NOMO-1 treated with dmso at 0.1 percent for 144 hours (cell line): ENCODE measurements at regions not wholly inside any gene's neighbourhood (a gene's known extent, or its start where the extent isn't known, plus 50 kb on each side); places are given as distances from the start of the nearest gene placed in this dataset.

ENCODE experiments used
- DNase-seq: peaks from one replicate; lab custom pipeline; 2025; ENCODE audit not compliant: unreplicated experiment; lab: John Stamatoyannopoulos, UW

DNA sequence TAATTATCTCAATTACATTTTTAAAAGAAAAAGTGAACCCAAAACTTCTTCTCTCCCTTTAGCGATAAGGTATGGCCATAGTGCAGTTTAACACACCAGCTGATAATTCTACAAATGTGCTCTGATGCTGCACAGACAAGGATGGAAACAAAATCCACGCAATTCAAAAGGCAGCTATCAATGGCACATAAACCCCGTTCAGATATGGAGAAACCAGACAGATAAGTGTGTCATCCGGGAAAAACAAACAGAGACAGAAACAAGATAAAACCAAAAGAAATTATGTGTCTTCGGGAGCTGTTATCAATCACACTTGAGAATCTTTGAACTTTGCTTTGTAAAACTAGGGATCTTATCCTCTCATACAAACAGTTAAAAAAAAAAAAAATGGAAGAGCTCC, 73.6 kb downstream of the SIPA1L2 start:
- DNase-seq = no peak

DNA sequence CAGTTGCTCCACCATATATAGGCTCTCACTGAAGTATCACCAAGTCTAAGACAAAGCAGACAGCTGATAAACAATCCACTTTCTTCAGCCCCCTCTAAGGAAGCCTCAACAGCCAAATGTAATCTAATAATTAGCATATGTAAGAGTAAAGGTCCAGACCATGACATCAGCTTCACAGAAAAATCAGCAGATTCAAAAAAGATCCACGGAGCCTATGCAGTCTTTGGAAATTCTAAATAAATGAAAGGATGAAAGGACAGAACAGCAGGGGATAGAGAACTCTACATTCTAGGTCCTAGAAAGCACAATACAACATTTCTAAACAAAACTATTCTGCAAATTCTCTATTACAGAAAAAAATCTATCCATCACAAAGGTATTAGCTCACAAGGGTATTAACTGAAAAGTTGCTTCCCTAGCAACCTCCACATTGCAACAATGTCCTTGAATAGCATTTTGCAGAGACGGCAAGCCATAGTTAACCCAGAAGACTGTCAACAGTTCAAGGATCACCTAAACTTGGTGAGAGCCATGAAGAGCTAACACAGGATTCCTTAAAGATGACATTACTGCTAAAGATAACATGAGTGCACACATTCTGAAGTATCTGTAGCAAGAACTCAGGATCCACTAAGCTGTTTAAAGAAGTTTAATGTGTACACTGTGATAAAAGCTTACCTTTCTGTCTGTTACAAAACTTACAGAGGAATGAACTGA, 74.3 kb downstream of the SIPA1L2 start:
- no peak for DNase-seq

DNA sequence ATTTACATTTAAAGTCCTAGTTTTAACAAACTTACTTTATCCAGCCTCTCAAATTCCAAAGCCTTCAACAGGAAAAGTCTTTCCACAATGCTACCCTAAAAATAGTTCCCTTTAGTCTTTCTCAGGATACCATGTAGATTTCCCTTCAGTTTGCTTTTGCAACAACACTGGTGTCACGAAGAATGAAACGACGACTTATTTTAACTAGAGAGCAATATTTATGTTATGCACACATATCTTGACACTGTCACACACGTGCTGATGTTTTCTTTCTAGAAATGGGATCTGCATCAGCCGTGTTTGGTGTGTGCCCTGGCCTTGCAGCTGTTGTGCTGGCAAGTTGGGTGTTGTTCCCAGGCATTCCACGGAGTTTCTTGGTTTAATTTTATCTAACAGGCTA, 75.5 kb downstream of the SIPA1L2 start:
- no peak for DNase-seq

DNA sequence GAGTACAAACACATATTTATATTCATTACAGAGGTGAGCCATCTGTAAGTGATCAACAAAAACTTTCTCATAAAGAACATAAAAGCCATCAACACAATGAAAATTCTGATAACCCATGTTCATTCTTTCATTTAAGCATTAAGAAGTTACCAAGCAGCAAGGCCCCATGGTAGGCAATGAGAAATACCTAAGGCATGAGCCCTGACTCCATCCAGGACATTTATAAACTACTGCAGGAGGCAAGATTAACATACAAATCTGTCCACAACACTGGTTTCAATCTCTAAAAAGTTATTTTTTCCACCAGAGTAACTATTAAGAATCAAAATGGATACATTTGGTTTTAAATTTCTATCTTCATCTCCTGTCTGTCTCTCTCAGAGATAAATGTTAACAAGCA, 76.1 kb downstream of the SIPA1L2 start:
- DNase-seq = no peak

DNA sequence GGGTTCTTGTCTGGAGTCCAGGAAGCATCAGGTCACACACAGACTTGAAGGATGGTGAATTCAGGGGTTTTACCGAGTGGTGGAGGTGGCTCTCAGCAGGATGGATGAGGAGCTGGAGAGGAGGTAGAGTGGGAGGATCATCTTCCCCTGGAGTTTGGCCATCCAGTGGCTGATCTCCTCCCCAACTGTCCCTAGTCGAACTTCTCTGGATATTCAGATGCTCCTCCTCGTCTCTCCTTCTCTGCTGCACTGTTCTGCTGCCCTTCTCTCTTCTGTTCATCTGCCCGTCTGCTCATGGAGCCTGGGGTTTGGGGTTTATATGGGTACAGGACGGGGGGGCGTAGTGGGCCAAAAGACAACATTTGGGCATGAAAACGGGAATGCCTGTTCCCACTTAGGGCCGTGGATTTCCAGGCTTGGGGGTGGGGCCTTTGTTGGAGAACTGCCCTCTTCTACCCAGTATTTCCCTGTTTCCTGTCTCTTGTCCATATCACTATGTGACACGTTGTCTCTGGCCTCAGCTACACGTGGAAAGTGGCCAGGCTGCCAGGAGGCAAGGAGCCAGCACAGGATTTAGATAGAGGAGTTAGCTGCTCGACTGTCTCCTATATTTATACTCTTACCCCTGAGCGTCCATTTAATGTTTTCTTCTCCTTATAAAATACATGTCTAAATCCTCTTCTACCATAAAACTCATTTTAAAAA, 76.7 kb downstream of the SIPA1L2 start:
- DNase-seq = no peak

DNA sequence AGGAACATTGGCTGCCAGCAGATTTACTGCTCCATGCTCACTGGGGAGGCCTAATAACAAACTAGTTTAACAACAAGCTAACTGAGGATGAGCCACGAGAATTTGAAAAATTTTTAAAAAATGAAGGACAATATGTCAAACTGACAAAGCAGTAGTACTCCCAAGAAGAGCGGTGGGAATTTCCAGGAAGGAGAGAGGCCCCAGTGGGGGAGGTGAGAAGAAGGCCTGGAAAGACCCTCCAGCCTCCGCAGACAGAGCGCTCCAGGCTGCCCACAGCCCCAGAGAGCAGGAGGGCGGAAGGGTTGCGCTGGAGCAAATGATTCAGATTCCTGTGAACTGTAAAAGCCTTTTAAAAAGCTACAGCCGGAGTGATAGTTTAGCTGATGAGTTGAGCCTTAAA, 78.5 kb downstream of the SIPA1L2 start:
- DNase-seq = no peak

DNA sequence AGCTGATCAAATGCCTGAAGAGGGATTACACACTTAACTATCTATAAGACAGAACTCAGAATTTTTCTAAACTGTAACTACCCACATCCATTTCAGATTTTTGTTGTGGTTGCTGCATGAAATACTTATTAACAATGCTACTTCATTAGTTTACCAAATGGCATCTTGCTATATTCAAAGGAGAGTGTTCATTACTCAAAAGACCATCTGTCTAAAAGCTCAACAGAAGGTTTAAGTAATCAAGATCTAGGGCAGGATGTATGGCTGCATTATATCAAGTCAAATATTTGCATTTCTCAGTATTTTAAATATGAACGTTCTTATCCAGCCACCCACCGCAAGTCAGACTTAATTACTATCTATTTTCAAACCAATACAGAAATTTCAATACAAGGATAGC, 79.9 kb downstream of the SIPA1L2 start:
- DNase-seq = no peak

DNA sequence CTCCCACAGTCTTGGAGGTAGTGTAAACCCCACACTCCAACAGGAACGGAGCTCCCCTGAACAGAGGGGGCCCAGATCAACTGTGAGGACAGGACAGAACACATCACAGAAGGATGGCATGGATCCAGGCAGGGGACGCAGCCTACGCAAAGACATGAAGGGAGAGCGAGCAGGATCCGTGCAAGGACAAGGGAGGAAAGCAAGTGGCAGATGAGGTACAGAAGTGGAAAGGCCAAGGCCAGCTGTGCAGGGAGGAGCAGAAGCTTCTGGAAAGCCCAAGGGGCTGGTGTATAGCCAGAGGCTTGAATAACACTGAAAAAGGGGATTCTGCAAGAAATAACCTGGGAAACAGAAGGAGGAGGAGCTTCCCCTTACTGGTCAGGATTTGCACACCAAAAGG, 81.2 kb downstream of the SIPA1L2 start:
- DNase-seq = no peak

DNA sequence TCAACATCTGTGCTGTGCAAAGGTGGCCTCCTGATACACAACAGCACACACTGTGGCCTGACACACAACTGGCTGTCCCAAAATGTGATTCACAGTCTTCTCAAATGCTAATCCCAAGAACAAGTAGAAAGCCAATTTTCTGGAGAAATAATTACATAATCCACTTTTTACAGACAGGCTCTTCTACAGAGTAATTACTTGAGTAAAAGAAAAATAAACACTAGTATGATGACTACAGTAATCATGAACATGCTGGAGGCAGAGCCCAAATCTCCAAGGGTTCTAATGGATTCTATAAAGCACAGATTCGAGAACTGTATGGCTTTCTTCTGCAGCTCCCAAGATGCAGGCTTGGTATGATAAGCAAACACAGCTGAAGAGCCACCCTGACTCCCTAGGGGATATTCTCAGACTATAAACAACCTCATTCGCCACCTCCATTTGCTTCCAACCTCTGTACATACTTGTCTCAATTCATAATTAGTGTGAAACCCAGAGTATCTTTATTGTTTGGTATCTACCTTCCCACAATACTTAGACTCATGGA, 81.9 kb downstream of the SIPA1L2 start:
- no peak for DNase-seq

DNA sequence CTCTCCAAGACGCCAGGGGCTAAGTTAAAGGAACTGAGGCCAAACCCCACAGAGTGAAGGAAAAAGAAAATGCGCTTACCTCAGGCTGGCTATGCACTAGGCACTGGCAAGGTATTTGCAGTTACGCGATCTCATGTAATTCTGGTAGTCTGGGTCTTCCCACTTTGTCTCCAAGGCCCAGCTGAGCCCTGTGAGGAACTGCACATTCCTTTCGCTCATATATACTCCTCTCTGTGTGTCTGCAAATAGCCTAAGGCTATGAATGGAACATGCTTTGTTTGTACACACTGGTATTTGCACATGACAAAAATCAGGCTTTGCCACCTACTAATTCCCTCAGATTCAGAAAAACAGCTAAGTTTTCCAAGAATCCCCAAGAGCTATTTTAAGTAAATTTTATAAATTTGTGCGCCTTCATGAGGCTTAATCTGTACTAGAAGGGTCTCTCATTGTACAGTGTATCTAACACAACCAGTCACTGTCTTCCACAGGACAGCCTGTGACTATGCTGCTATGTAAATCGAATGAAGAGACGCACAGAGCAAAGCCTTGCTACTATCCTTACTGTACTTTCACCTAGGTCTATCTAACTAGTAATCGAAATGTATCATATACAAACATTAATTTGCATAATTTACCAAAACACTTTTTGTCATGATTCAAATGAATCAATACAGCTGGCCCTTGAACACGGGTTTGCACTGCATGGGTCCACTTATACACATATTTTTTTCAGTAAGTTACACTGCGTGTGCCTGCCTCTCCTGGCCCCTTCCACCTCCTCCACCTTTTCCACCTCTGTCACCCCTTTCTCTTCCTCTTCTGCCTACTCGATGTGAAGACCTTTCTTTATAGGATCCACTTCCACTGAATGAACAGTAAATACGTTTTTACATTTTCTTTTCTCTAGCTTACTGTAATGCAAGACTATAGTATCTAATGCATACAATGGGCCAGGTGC, 87.0 kb downstream of the SIPA1L2 start:
- no peak for DNase-seq

DNA sequence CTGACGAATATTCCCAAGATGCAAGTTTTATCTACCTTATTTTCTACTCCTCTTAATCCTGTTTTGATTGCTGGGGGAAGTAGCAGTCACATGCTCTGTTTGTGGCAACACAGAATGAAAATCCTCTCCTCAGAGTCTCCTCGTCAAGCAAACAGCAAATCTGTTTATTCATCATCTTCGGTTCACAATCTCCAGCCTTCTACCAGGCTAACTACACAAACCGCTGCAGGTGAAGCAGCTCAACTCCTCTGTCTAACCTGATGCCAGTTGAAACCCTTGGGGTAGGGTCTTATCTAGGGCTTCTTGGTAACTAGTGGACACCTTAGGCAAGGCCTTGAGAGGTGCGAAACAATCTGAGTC, 91.0 kb downstream of the SIPA1L2 start:
- no peak for DNase-seq

DNA sequence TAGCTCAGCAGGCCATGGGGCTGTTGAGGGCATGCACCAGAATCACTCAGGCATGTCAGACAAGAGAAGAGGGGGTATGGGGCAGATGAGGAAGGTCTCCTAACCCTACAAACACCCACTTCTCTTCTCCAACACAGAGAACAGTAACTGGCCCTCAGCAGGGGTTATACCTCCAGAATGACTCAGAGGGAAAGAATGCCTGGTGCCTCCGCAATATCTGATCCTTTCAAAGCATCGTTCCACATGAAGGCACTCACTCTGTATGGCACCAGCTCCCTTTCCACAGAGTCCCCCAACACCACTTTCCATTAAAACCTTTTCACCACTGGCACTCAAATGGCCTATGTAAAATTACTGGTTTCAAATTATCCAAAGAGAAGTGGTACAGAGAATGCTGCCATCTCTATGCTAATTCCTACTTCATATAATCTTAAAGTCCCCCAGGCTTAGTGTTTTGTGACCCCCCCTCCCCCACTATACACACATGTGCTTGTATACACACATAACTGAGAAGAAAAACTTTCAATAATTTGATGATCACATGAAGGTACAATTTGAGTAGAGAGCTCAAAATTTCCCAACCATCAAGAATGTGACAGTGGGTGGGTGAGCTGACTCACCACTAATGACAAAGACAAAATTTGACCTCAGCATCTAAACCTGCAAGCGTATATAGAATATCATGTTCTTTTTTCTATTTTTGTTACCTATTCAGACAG, 91.5 kb downstream of the SIPA1L2 start:
- DNase-seq = no peak

DNA sequence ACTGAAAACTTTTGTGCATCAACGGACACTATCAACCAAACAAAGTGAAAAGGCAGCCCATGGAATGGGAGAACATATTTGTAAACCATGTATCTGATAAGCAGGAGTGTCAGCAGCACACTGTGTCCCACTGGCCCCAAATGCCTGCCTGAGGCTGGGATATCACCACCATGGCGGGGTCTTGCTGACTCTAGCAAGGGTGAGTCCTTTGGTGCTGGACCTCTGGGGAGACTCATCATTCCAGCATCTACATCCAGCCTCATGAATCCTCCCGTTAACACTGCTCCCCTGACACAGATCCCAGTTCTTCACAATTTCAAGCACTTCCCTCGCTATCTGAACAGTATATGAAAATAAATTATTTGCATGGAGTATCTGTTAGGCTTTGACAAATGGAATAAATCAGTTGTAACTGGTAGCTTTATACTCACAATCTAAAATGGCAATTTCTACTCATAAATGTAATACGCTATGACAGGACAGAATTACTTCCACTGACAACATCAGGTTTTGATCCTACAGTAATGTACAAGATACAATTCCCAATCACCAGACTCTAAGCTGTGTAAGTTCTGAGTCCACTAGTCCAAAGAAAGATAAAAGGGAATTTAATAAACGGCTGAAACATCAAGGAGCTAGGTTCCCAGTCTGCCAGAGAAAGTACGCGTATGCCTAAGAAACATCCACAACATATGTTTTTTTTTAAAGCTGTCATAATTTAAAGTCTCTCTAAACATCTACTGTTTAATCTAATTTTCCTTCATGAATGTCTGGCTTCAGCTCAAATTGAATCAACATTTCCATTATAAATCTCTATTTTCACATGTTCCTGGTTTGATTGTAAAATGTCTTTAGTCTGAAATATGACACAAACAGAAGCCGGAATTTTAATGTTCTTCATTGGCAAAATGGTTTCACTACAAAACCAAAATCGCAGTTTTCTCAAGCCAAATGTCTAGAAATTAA, 95.1 kb downstream of the SIPA1L2 start:
- DNase-seq = no peak

DNA sequence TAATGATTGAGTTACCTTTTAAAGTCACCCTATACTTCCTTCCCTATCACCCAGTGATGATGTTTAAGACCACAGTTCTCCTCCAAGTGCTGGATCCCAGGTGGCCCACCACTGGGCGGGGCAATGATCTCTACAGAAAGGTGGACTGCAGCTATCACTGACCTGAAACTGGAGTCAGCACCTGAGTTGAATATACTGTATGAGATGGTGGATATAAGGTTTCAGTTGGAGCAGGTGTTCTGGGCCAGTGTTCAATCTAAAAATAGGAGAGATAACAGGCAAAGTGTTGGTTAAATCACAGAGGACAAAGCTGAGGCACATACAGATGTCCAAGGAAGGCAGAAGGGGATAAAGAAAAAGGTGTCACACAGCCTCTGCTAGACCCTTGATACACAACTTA, 96.6 kb downstream of the SIPA1L2 start:
- DNase-seq = no peak

DNA sequence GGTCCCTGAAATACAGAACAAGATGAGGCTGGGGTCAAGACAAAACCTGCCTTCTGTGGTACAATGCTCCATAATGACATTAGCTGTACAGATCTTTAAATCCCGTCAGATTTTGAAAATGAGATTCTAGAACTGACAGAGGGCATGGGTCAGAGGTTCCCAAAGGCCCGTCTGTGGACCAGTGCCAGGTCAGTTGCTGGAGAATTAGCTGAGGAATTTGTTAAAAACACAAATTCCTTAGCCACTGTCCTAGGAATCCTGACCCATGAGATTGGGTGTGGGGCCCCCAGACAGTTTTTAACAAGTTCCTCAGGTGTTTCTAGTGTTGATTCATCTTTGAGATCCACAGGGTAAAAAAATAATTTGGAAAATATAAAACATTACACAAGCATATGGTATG, 97.0 kb downstream of the SIPA1L2 start:
- DNase-seq = no peak

DNA sequence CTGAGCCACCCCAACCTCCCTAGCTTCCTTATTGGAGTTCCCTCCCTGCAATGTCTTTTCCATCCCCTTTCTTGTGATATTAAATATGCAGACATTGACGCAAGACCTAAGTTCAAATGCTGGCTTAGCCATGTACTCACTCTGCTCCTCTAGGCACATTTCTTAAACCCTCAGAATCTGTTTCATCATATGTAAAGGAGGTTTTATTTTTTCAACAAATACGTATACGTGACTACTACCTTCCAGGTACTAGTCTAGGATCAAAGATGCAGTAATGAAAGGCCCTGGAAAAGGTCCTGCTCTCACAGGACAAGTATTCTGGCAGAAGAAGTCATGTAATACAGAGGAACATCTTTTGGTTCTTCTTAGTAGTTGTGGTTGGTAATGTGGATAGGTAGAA, 98.6 kb downstream of the SIPA1L2 start:
- no peak for DNase-seq

DNA sequence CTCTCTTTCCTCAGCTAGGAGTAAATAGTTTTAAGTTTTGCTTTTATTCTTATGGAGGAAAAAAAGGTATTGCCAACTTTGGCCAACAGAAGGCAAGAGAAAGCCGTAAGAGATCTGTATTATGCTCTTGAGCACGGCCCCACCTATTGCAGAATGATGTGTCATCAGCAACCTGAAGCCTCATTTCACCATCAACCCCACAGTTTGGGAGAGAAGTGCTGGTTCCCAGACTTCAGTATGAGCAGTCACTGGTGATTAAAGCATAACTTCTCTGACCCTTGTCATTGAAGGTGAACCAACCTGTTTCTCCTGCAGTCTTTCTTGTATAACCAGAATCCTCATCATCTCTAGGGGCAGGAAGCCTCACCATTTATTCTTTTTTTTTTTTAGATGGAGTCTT, 100.2 kb downstream of the SIPA1L2 start:
- no peak for DNase-seq

DNA sequence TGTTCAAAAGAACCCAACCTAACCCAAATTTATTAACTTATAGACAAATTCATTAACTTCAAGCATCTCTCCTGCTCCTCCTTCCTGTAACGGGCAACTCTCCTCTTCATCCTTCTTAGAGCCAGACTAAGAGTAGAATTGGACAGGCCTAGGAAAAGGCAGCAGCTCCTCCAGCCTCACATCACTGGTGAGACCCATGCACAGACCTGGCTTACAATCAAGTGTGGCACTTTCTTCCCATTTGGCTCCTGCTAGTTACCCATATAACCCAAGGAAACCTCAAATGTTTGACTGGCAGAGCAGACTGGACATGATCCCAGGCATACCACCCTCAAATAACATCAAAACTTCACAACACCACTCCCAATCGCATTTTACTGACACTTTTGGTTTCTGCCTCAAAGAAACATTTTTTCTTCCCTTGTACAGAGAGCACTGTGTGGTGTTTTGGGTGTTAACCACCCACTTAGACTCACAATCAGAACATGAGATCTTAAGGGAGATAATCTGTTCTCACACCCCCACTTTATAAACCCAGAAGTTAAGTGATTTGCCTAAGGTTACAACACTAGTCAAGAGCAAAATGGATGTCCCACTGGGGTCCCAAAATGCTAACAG, 101.4 kb downstream of the SIPA1L2 start:
- no peak for DNase-seq

DNA sequence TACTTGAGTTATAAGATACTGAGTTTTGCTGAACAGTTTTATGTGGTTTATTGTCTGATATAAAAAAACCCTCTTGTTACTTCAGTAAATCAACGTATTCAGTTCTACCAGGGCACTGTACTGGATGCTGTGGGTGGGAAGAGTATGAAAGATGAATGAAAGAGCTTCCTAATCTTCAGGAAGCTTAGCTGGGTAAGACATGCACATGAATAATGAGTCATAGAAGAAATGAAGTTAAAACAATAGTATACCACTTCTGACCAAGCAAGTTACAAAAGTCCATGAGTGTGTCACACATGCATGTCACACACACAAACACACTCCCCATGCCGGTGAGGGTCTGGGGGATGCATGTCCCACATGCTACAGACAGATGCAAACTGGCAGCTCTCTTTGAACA, 105.9 kb downstream of the SIPA1L2 start:
- no peak for DNase-seq
